HepG2 (cell line): ENCODE measurements at regions not wholly inside any gene's neighbourhood (a gene's known extent, or its start where the extent isn't known, plus 50 kb on each side); places are given as distances from the start of the nearest gene placed in this dataset.

Experiments used
- CBX5 ChIP-seq: sonication (generic); formaldehyde crosslinking; IDR thresholded peaks from 2 replicates; pipeline ENCODE4 v1.4.0; 2020; ENCODE audit warnings: missing genetic modification reagents, borderline replicate concordance
- CERS6 ChIP-seq: sonication (generic); formaldehyde crosslinking; IDR thresholded peaks from 2 replicates; pipeline ENCODE4 v1.5.0; 2020; ENCODE audit warnings: missing genetic modification reagents
- CREBL2 ChIP-seq: sonication (generic); formaldehyde crosslinking; IDR thresholded peaks from 2 replicates; pipeline ENCODE4 v1.8.1; 2023; ENCODE audit warnings: missing genetic modification reagents, mild to moderate bottlenecking, borderline replicate concordance
- FOSL1 ChIP-seq: sonication (generic); formaldehyde crosslinking; IDR thresholded peaks from 2 replicates; pipeline ENCODE4 v1.9.0; 2021; ENCODE audit warnings: missing genetic modification reagents, borderline replicate concordance
- GZF1 ChIP-seq: sonication (generic); formaldehyde crosslinking; IDR thresholded peaks from 2 replicates; pipeline ENCODE4 v1.5.1; 2020; ENCODE audit warnings: mild to moderate bottlenecking, missing genetic modification reagents
- HCFC1 ChIP-seq: fragments of 150-350 bp; IDR thresholded peaks from 2 replicates; pipeline ENCODE4 v1.6.1; 2014; ENCODE audit warnings: low read depth, low read length
- HIVEP1 ChIP-seq: sonication (generic); formaldehyde crosslinking; IDR thresholded peaks from 2 replicates; pipeline ENCODE4 v1.4.0; 2020; ENCODE audit warnings: mild to moderate bottlenecking, missing genetic modification reagents
- HNF4A ChIP-seq: sonication (generic); formaldehyde crosslinking; IDR thresholded peaks from 2 replicates; pipeline ENCODE4 v1.4.0; 2020; ENCODE audit warnings: missing genetic modification reagents
- JUN ChIP-seq: sonication (generic); formaldehyde crosslinking; IDR thresholded peaks from 2 replicates; pipeline ENCODE4 v1.4.0; 2020; ENCODE audit warnings: mild to moderate bottlenecking, missing genetic modification reagents
- MXI1 ChIP-seq: IDR thresholded peaks from 3 replicates; pipeline ENCODE4 v1.6.1; 2012; ENCODE audit warnings: low read depth, low read length, inconsistent platforms, borderline replicate concordance
- NFIC ChIP-seq: IDR thresholded peaks from 2 replicates; pipeline ENCODE4 v1.6.1; 2012; ENCODE audit warnings: mild to moderate bottlenecking, low read length, inconsistent platforms
- PBX2 ChIP-seq: IDR thresholded peaks from 2 replicates; pipeline ENCODE4 v1.6.1; 2016; ENCODE audit warnings: control low read depth
- PHF21A ChIP-seq: sonication (generic); formaldehyde crosslinking; IDR thresholded peaks from 2 replicates; pipeline ENCODE4 v1.5.0; 2020; ENCODE audit warnings: mild to moderate bottlenecking, missing genetic modification reagents
- POLR2G ChIP-seq: fragments of 200-400 bp; formaldehyde crosslinking; IDR thresholded peaks from 2 replicates; pipeline ENCODE4 v1.6.1; 2018; ENCODE audit warnings: mild to moderate bottlenecking, low read depth, low read length, moderate library complexity
- PREB ChIP-seq: sonication (generic); formaldehyde crosslinking; IDR thresholded peaks from 2 replicates; pipeline ENCODE4 v1.4.0; 2020; ENCODE audit warnings: missing genetic modification reagents
- RAD51 ChIP-seq: fragments of 450-650 bp; IDR thresholded peaks from 2 replicates; pipeline ENCODE4 v1.6.1; 2016; ENCODE audit warnings: borderline replicate concordance
- RFX5 ChIP-seq: IDR thresholded peaks from 2 replicates; pipeline ENCODE4 v1.6.1; 2011; ENCODE audit warnings: low read depth, low read length, improper control_type of control experiment
- SAP130 ChIP-seq: IDR thresholded peaks from 2 replicates; pipeline ENCODE4 v1.6.1; 2016; ENCODE audit warnings: low read depth
- SIN3B ChIP-seq: fragments of 150-350 bp; IDR thresholded peaks from 2 replicates; pipeline ENCODE4 v1.6.1; 2014; ENCODE audit warnings: low read length
- SP2 ChIP-seq: sonication (generic); formaldehyde crosslinking; IDR thresholded peaks from 2 replicates; pipeline ENCODE4 v1.5.1; 2020; ENCODE audit warnings: mild to moderate bottlenecking, missing genetic modification reagents
- U2AF2 ChIP-seq: fragments of 200-400 bp; formaldehyde crosslinking; IDR thresholded peaks from 2 replicates; pipeline ENCODE4 v1.6.1; 2017; ENCODE audit warnings: low read depth, mild to moderate bottlenecking, low read length
- ZMYM2 ChIP-seq: sonication (generic); formaldehyde crosslinking; IDR thresholded peaks from 2 replicates; pipeline ENCODE4 v1.8.0; 2022; ENCODE audit warnings: mild to moderate bottlenecking, missing genetic modification reagents
- ZNF512 ChIP-seq: sonication (generic); formaldehyde crosslinking; IDR thresholded peaks from 2 replicates; pipeline ENCODE4 v1.4.0; 2020; ENCODE audit warnings: mild to moderate bottlenecking, missing genetic modification reagents
- ZNF607 ChIP-seq: sonication (generic); formaldehyde crosslinking; IDR thresholded peaks from 2 replicates; pipeline ENCODE4 v1.5.1; 2020; ENCODE audit warnings: missing genetic modification reagents, mild to moderate bottlenecking, borderline replicate concordance
- ZNF660 ChIP-seq: sonication (generic); formaldehyde crosslinking; IDR thresholded peaks from 2 replicates; pipeline ENCODE4 v1.5.1; 2020; ENCODE audit warnings: mild to moderate bottlenecking, low read depth, missing genetic modification reagents, borderline replicate concordance
- ZNF75D ChIP-seq: sonication (generic); formaldehyde crosslinking; IDR thresholded peaks from 2 replicates; pipeline ENCODE4 v1.8.1; 2023; ENCODE audit warnings: missing genetic modification reagents, mild to moderate bottlenecking, borderline replicate concordance
- ZNF770 ChIP-seq: sonication (generic); formaldehyde crosslinking; IDR thresholded peaks from 2 replicates; pipeline ENCODE4 v1.5.0; 2020; ENCODE audit warnings: mild to moderate bottlenecking, missing genetic modification reagents

- TF ChIP-seq PBX2 (CRISPR knock-in tag), result no peak
- TF ChIP-seq SIN3B, result no peak
- no peak for TF ChIP-seq ZNF607 (CRISPR knock-in tag)
- no peak for TF ChIP-seq U2AF2
- TF ChIP-seq HNF4A (CRISPR knock-in tag), result no peak
- no peak for TF ChIP-seq RAD51
- TF ChIP-seq CREBL2 (CRISPR knock-in tag), result no peak
- no peak for TF ChIP-seq HCFC1
- TF ChIP-seq ZNF75D, result no peak
- no peak for TF ChIP-seq CERS6 (CRISPR knock-in tag)
- TF ChIP-seq HIVEP1 (CRISPR knock-in tag), result no peak
- TF ChIP-seq ZNF512 (CRISPR knock-in tag), result no peak
- no peak for TF ChIP-seq RFX5
- no peak for TF ChIP-seq SP2 (CRISPR knock-in tag)
- TF ChIP-seq FOSL1 (CRISPR knock-in tag), result peak; percentile 67; the same call in 1 of the 2 replicates
- no peak for TF ChIP-seq ZNF770 (CRISPR knock-in tag)
- no peak for TF ChIP-seq CBX5 (CRISPR knock-in tag)
- no peak for TF ChIP-seq ZMYM2 (CRISPR knock-in tag)
- TF ChIP-seq ZNF660, result no peak
- TF ChIP-seq NFIC, result 0 out of 2 replicates have a peak, but pooled peaks have one; percentile 43
- peak; percentile 61 for TF ChIP-seq SAP130 (CRISPR knock-in tag)
- no peak for TF ChIP-seq MXI1
- no peak for TF ChIP-seq PHF21A (CRISPR knock-in tag)
- TF ChIP-seq POLR2G, result no peak
- TF ChIP-seq JUN, result no peak
- TF ChIP-seq GZF1, result no peak
- no peak for TF ChIP-seq PREB (CRISPR knock-in tag)
Observed at GRCh38 chr18:39701839-39702238, 2136.2 kb upstream of the CELF4 start (continued).
